OCI-LY1 (cell line): ENCODE measurements at regions not wholly inside any gene's neighbourhood (a gene's known extent, or its start where the extent isn't known, plus 50 kb on each side); places are given as distances from the start of the nearest gene placed in this dataset.

Experiments used
- H2AFZ ChIP-seq: fragments of 200-600 bp; sonication (generic), shearing (Covaris generic); 2 replicates; pipeline ENCODE4 v1.6.0; 2014; ENCODE audit warnings: antibody characterized with exemption, mild to moderate bottlenecking, low read length
- H3F3A ChIP-seq: fragments of 200-600 bp; sonication (generic), shearing (Covaris generic); 2 replicates; pipeline ENCODE4 v1.6.0; 2014; ENCODE audit warnings: mild to moderate bottlenecking, antibody characterized with exemption, low read length, moderate library complexity; ENCODE audit not compliant: insufficient read depth
- H3K27ac ChIP-seq: fragments of 200-600 bp; sonication (generic); 2 replicates; pipeline ENCODE4 v1.5.1; 2014; ENCODE audit warnings: low read length, mixed run types, mild to moderate bottlenecking, low read depth; ENCODE audit not compliant: poor library complexity, severe bottlenecking
- H3K27me3 ChIP-seq: fragments of 200-600 bp; sonication (generic); 2 replicates; pipeline ENCODE4 v1.6.0; 2014; ENCODE audit warnings: antibody characterized with exemption, mild to moderate bottlenecking, low read length, moderate library complexity; ENCODE audit not compliant: insufficient read depth
- H3K36me3 ChIP-seq: fragments of 200-600 bp; sonication (generic); 2 replicates; pipeline ENCODE4 v1.6.1; 2014; ENCODE audit warnings: mild to moderate bottlenecking, antibody characterized with exemption, low read length, moderate library complexity, mixed read lengths; ENCODE audit not compliant: insufficient read depth
- H3K4me1 ChIP-seq: fragments of 200-600 bp; sonication (generic); 2 replicates; pipeline ENCODE4 v1.5.1; 2014; ENCODE audit warnings: mild to moderate bottlenecking, low read length, moderate library complexity; ENCODE audit not compliant: insufficient read depth, severe bottlenecking
- H3K4me2 ChIP-seq: fragments of 200-600 bp; sonication (generic), shearing (Covaris generic); 2 replicates; pipeline ENCODE4 v1.6.1; 2014; ENCODE audit warnings: low read length
- H3K4me3 ChIP-seq: fragments of 200-600 bp; sonication (generic); 2 replicates; pipeline ENCODE4 v1.5.1; 2014; ENCODE audit warnings: low read length, low read depth, mild to moderate bottlenecking, mixed read lengths; ENCODE audit not compliant: poor library complexity, severe bottlenecking
- H3K79me2 ChIP-seq: fragments of 200-600 bp; shearing (Covaris generic); 2 replicates; pipeline ENCODE4 v1.6.1; 2016; ENCODE audit warnings: mixed run types, low read length, mixed read lengths; ENCODE audit not compliant: insufficient read depth
- H3K9ac ChIP-seq: fragments of 200-600 bp; sonication (generic), shearing (Covaris generic); 2 replicates; pipeline ENCODE4 v1.6.1; 2014; ENCODE audit warnings: mild to moderate bottlenecking, low read length, mixed read lengths
- H3K9me2 ChIP-seq: fragments of 200-600 bp; sonication (generic), shearing (Covaris generic); 2 replicates; pipeline ENCODE4 v1.6.1; 2014; ENCODE audit warnings: low read depth, mild to moderate bottlenecking, low read length, mixed read lengths
- H3K9me3 ChIP-seq: fragments of 200-600 bp; shearing (Covaris generic); 2 replicates; pipeline ENCODE4 v1.6.1; 2014; ENCODE audit warnings: low read length, mixed read lengths
- H4K20me1 ChIP-seq: fragments of 200-600 bp; sonication (generic), shearing (Covaris generic); 2 replicates; pipeline ENCODE4 v1.6.0; 2016; ENCODE audit warnings: mild to moderate bottlenecking, low read length; ENCODE audit not compliant: insufficient read depth
- EZH2 ChIP-seq: fragments of 200-600 bp; sonication (generic), shearing (Covaris generic); IDR thresholded peaks from 2 replicates; pipeline ENCODE4 v1.8.0; 2017; ENCODE audit warnings: borderline replicate concordance, mixed run types, mild to moderate bottlenecking, antibody characterized with exemption, low read length, moderate library complexity, mixed read lengths
- TF ChIP-seq, protein P1 (sequence below): fragments of 200-600 bp; sonication (generic), shearing (Covaris generic); IDR thresholded peaks from 2 replicates; pipeline ENCODE4 v1.5.1; 2017; ENCODE audit warnings: mild to moderate bottlenecking, antibody characterized with exemption, low read length, moderate library complexity, mixed read lengths

DNA sequence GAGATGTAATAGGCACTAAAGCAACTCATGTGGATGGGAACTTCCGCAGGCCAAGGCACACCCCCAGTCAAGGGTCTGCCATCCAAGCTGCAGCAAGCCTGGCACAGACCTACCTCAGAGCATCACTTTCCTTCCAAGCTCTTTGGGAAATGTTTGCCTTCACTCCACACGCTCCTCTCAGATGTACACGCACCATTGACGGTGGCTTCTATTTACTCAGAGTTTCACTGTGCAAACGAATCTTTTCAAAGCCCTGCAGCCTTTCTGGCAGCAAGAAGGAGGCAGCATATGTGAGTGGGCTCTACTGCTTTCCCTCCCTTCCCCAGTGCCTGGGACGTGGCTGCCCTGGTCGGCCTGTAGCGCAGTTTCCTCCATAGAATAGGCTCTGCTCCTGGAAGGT lies 60.9 kb upstream of the USP47 start:
- H3K9ac ChIP-seq = no peak overlapping the region
- no peaks in the 10 kb centered on the region for H4K20me1 ChIP-seq
- no peaks in the 10 kb centered on the region for H3K9me2 ChIP-seq
- TF ChIP-seq EZH2 = no peak
- TF ChIP-seq, protein P1, sequence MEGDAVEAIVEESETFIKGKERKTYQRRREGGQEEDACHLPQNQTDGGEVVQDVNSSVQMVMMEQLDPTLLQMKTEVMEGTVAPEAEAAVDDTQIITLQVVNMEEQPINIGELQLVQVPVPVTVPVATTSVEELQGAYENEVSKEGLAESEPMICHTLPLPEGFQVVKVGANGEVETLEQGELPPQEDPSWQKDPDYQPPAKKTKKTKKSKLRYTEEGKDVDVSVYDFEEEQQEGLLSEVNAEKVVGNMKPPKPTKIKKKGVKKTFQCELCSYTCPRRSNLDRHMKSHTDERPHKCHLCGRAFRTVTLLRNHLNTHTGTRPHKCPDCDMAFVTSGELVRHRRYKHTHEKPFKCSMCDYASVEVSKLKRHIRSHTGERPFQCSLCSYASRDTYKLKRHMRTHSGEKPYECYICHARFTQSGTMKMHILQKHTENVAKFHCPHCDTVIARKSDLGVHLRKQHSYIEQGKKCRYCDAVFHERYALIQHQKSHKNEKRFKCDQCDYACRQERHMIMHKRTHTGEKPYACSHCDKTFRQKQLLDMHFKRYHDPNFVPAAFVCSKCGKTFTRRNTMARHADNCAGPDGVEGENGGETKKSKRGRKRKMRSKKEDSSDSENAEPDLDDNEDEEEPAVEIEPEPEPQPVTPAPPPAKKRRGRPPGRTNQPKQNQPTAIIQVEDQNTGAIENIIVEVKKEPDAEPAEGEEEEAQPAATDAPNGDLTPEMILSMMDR = no peak
- no peaks in the 10 kb centered on the region for H3K27me3 ChIP-seq
- no peaks in the 10 kb centered on the region for H3K79me2 ChIP-seq
- H3F3A ChIP-seq = no peaks in the 10 kb centered on the region
- H3K27ac ChIP-seq = no peak overlapping the region
- no peak overlapping the region for H3K4me3 ChIP-seq
- H3K36me3 ChIP-seq = no peaks in the 10 kb centered on the region
- H3K4me2 ChIP-seq = no peak overlapping the region
- no peaks in the 10 kb centered on the region for H3K4me1 ChIP-seq
- H3K9me3 ChIP-seq = no peaks in the 10 kb centered on the region
- no peak overlapping the region for H2AFZ ChIP-seq

- Histone ChIP-seq H3K27me3 (no peaks in the 10 kb centered on the region), H3F3A (no peaks in the 10 kb centered on the region)
Observed at GRCh38 chr11:11779975-11780374, 61.8 kb upstream of the USP47 start.

DNA sequence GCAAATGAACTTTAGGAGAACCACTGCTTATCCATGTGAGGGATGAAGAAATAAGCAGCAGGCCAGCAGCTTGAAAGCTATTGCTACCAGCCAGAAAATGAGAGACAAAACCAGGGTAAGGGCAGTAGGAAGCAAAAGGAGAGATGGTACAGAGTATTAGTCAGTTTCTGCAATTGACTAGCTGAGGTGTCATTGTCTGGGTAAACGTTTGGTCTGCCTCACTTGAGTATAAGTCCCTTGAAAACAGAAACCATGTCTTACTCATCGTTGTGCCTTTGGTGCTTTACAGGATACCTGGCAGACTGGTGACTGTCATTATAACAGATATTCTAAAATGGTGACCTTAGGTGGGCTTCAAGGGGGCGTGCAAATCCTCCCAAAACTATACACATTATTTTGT lies 63.9 kb upstream of the USP47 start:
- no peaks in the 10 kb centered on the region for H3K27me3 ChIP-seq

More at GRCh38 chr11:11779975-11780374, 61.8 kb upstream of the USP47 start:
- Histone ChIP-seq H3K36me3 (no peaks in the 10 kb centered on the region), H3K4me1 (no peaks in the 10 kb centered on the region), H4K20me1 (no peaks in the 10 kb centered on the region), H3K9me2 (no peaks in the 10 kb centered on the region), H2AFZ (no peak overlapping the region), H3K4me2 (no peak overlapping the region), H3K4me3 (no peak overlapping the region), H3K9ac (no peak overlapping the region), H3K9me3 (no peaks in the 10 kb centered on the region), H3K27ac (no peak overlapping the region), H3K79me2 (no peaks in the 10 kb centered on the region)
- no peak for TF ChIP-seq EZH2
- TF ChIP-seq, protein P1 = no peak

More for the DNA sequence above, 63.9 kb upstream of the USP47 start:
- Histone ChIP-seq H3F3A (no peaks in the 10 kb centered on the region), H3K27ac (no peak overlapping the region), H3K36me3 (no peaks in the 10 kb centered on the region), H2AFZ (no peak overlapping the region), H3K9me2 (no peaks in the 10 kb centered on the region), H3K9ac (no peak overlapping the region), H3K4me3 (no peak overlapping the region), H3K4me1 (no peaks in the 10 kb centered on the region), H3K9me3 (no peaks in the 10 kb centered on the region), H4K20me1 (no peaks in the 10 kb centered on the region), H3K79me2 (no peaks in the 10 kb centered on the region), H3K4me2 (no peak overlapping the region)
- TF ChIP-seq, protein P1 = no peak
- no peak for TF ChIP-seq EZH2
